Activated CD4-positive, alpha-beta T cell treated with anti-CD3 and anti-CD28 coated beads, Interleukin-2, amount 50 U/mL, for 4 hours (primary cell): ENCODE measurements at regions not wholly inside any gene's neighbourhood (a gene's known extent, or its start where the extent isn't known, plus 50 kb on each side); places are given as distances from the start of the nearest gene placed in this dataset.

Experiments
- DNase-seq, 2 experiments: peaks; one replicate each; pipeline ENCODE4 v3.0.0-alpha.2; 2020

DNA sequence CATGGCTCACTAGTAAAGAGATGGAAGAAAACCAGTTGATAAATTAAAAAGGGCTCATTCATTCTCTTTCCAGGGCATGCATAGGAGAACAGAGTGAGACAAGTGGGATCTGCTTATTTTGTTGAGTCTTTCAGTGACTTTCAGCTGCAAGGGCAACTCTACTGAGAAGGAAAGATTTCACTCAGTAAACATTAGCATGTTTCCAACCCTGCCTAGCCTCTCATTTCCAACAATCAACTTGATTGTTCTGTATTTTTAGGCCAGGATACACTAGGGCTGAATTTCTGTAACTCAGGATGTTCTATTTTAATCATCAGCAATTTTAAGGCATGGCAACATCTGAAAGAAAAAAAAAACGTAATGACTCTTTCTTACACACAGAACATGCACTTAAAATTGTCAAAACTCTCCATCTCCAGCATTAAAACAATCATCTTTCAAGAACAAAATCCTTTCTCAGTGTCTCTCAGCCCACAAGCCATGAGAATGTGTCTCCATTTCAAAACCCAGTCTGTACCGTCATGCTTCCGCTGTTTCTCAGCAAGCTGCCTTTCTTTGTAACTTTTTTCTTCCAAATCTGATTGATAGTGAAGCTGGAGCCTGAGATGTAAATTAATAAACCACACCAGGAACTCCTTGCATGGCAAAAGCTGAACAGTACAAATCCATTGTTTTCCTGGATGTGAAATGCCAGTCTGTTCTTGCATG, 147.2 kb upstream of the KLF14 start:
- DNase-seq = no peak

DNA sequence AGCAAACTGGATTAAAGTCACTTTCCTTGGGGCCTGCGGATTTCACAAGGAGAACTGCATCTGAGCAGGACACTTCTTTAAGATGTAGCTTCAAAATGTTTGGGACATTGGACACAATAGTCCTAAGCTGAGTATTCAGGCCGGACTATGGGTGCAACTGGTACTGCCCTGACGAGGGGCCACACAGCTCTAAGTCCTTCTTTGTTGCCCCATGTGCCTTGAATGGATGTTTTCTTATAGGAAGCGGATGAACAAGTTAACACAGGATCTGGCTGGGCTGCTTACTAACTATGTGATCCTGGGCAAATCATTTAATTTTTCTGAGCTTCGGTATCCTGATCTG, 147.8 kb upstream of the KLF14 start:
- DNase-seq = no peak

DNA sequence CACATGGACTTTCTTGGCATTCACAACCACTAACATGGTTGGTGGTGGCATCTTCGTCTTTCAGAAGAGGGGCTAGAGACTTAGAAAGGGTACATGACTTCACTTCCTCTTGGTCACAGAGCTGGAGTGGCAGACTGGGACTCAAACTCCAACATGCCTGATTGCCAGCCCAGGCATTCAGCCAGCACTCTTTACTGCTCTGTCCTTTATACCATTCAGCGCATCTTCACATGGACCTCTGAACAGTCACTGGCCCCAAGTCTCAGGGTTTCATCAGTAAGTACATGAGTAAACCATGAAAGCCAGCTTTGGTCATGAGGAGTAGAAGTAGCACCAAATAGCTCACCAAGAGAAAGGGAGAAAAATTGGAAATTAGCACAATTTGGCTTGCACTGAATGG, 148.4 kb upstream of the KLF14 start:
- DNase-seq = no peak

DNA sequence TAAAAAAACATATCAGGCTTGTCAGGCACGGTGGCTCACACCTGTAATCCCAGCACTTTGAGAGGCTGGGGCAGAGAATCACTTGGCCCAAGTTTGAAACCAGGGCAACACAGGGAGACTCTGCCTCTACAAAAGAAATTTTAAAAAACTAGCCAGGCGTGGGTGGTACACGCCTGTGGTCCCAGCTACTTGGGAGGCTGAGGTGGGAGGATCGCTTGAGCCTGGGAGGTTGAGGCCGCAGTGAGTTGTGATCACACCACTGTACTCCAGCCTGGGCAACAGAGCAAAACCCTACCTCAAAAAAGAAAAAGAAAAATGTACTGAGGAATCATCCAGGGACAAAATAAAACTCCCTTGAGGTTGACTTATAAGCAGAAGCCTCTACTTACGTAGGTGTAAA, 149.9 kb upstream of the KLF14 start:
- DNase-seq = no peak

DNA sequence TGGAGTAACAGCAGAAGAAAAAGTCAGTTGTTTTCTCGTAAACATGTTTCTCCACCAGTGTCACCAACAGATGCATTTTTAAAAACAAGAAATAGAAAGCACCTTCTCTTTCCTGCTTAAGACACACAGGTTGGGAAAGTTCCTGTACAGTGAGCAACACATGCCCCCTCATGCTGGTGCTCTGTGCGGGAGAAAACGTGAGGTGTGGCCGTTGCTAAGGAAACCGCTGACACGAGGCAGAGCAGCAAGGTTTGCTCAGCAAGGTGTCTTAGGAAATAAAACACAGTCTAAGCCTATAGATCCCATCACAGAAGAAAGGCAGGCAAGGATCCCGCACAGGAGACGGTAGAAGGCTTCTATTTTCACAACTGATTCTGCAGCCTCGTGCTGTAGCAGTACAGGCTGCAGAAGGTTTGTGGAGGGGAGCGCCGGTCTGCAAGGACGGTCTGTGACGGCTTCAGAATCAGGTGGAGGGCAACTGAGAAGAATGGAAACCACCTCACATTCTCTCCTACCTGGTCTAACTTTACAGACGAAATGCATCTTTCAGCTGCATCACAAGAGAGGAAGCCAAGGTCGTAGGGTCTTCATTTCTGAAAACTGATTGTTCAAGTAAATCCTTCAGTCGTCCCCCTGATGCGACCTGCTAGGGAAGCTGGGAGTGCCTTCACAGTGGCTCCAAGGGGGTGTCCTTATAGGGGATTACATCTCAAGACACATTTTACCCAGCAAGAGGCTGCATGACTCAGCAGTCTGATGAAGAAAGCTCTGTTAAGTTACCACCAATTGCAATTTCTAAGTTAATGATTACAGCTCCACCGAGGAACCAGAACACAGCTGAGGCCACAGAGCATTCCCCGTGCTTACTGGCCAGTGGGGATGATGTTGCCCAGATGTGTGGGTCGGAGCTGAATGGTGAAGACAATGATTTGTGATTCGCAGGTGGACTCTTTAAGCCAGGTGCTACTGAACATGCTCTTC, 150.7 kb upstream of the KLF14 start:
- no peak for DNase-seq

DNA sequence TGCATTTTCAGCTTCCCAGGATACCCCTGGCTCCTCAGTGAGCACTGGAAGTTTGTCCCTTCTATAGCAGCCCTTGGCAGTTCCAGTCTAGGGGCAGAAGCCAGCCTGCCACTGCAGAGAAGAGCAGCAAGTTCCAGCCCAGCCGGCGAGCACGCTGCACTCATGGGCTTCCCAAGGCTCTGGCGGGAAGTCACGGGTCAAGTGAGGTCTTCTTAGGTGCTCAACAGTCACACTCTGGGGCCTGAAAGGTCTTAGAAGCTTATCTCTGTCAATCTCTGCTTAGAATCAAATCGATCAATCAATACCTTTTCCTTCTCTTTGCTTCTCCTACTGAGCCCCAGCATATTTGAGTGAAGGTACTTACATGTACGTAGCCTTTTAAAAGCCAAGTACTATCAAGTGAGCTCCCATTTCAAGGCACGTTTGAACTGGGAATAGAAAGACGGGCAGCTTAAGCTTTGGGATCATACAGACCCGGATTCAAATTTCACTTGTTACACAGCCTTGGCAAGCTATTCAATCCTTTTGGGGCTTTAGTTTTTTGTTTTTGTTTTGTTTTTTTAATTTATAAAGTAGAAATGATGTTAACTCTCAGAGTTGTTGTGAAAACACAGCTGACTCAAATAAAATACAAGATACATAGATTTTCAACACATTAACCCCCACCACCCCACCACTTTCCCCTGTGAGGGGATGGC, 152.6 kb upstream of the KLF14 start:
- no peak for DNase-seq

DNA sequence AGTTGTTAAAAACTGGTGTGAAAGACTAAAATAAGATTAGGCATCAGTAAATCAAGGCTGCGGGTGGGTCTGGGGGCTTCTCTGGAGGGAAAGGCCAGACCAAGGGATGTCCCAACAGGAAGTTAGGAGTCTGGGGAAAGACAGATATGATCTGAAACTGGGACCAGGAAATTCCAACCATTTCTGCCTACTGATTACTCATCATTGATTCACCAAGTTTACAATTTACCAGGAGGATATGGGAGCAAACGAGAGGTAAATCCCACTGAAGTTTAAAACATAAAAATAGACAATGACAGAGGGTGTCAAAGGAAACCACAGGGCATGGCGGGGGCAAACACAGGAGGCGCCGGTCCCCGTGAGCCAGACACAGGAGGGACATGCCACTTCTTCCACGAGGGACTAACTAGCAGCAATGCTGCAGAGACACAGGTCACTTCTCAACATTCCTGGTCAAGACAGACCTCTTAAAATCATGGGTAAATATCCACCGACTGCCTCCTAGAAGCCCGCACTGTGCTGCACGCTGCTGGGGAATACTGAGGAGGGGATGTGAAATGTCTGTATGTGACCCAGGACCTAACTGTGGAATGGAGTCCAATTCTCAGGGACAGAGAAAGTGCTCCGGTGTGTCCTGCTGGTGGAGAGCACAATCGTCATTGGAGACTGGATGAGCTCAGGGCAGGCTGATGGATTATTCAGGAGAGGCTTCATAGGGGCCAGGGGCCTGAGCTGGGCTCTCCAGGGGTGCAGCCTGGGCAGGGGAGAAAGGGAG, 153.4 kb upstream of the KLF14 start:
- no peak for DNase-seq

DNA sequence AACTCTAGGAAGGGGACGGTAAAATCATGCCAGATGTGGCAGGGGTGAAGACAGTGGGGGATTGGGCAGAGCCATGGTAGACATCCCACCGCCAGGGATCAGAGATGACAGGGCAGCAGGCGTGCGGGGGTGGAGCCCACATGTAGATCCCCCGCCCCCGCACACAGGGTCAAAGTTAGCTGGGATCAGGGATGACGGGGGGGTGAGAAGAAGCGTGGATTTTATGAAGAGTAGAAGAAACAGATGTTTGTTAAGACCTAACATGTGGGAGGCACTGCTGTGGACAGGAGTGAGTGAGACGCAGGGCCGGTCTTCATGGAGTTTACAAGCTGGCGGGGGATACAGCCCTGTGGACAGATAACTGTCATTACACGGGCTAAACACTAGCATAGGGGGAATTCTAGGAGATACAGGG, 154.0 kb upstream of the KLF14 start:
- no peak for DNase-seq

DNA sequence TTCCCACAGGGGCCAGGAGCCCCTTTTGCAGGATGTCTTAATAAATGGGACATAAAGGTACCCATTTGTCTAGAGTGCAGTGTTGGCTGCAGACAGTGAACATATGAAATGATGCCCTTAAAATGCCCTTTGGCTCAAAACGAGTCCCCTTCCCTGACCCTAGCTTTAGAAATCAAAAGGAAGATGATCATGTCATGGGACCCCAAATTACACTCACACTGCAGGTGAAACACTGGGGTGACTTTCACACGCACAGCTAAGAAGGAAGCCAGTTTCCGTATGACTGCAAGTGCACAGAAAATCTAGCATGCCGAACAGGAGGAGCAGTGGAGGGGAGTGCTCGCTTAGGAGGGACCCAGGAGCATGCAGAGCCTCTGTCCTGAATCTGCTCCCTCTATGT, 154.5 kb upstream of the KLF14 start:
- DNase-seq = no peak

DNA sequence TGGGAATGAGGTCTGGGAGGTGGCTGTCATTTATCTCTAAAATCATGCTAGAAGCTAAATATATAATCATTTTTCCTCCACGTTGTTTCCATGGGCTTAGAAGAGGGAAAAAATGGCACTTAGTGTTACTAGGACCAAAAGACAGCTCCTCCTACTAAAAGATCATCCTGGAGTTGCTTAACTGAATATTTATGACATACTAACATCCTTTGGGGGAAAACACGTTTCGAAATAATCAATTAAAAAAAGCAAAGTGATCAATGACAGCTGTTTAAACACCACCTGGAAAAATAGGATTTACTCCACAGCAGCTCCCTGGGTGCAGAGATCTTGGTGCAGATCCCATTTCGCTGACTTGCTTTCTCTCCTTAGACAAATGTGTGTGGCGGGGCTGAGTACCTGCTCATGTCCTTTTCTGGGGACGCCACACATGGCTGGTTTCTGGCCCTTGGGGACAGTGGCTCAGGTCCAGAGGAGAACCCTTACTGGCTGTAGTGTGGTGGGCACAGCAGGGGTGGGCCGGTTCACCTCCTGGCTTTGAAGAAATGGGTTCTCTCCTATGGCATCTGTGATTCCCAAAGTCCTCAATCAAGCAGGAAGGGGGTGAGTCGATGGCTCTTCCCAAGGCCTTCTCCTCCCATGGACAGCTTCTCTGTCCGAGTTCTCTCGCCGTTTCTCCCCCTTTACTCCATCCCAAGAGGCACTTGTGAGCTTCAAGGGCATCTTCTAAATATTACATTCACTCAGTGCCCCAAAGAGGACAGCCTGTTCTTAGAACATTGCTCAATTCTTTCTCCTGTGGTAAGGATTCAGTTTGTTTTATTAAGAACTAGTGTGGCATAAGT, 156.4 kb upstream of the KLF14 start:
- no peak for DNase-seq

DNA sequence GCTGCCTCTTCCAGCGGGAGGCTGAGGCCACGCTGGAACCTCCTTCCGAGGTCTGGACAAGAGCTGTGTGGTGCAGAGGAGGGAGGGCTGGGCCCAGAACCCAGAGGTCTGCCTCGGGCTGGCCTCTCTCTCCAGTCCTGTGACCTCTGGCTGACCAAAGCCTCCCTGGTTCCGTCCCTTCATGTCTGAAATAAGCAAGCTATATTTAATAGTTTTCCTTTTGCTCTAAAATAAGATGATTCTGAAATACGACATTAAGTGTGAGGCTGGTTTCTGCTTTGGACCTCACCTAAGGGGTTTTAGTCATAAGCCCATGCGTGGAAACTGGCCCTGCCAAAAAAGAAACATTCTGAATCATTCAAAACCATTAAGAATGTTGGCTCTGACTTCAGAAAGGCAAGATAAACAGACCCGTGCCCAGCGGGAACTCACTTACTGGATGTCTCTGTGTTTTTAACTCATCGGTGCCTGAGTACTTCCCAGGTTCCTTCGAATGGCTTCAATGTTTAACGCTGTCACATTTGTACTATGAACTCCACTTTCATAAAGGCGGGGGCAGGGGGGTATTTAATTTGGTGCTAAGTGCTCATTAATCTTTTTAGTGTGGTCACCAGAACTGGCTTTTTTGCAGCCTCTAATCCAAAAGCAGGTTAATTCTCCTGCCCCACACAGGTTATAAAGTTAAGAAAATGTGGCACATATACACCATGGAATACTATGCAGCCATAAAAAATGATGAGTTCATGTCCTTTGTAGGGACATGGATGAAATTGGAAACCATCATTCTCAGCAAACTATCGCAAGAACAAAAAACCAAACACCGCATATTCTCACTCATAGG, 157.5 kb upstream of the KLF14 start:
- no peak for DNase-seq

DNA sequence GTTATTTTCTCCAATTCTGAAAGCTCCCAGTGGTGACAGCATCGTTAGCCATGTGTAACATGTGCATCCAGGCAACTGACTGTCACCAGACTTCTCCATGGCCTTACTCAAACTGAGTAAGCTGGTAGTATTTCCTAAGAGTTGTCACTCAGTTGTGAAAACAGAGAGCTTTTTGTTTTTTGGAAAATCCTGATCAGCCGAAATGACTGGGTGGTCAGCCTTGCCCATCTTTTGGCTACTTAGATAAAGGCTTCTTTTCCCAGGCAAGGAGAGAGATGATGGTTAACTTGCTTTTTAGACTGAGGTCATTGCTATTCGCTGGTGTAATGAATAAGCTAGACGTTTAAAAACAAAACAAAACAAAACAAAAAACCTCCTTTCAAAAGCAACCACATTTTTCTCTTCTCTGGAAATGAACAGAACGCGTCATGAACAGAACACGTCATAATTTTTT, 159.5 kb upstream of the KLF14 start:
- no peak for DNase-seq

DNA sequence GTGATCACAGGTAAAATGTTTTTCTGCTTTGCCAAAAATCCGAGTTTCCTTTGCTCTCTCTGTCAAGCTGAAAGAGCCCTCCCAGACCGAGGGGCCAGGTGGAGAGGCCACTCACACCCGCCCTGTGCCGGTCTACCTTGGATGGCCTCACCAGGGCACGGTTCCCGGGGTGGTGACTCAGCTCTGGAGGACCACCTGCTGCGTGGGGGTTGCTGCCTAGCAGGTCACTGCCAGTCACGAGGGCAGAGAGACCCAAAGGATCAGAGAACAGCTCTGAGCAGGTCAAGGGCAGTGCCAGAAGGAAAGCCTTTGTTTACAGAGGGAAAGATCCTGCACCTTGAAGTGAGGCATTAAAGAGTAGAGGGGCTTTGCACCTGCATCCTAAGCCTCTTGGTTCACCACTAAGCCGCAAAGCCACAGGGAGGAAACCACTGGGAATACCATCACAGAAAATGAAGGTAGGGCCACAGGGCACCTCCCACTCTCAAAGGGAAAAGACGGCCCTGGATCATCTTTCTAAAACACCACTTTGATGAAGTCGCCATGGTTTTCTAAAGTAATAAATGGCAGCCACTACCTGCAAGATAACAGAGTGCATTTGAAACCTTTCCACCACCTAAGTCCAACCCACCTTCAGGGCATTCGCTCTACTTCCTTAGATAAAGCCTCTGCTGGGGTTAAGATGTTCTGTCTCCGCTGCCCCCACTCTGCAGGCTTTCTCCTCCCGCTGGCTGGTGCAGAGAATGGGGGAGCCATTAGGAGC, 160.3 kb upstream of the KLF14 start:
- no peak for DNase-seq

DNA sequence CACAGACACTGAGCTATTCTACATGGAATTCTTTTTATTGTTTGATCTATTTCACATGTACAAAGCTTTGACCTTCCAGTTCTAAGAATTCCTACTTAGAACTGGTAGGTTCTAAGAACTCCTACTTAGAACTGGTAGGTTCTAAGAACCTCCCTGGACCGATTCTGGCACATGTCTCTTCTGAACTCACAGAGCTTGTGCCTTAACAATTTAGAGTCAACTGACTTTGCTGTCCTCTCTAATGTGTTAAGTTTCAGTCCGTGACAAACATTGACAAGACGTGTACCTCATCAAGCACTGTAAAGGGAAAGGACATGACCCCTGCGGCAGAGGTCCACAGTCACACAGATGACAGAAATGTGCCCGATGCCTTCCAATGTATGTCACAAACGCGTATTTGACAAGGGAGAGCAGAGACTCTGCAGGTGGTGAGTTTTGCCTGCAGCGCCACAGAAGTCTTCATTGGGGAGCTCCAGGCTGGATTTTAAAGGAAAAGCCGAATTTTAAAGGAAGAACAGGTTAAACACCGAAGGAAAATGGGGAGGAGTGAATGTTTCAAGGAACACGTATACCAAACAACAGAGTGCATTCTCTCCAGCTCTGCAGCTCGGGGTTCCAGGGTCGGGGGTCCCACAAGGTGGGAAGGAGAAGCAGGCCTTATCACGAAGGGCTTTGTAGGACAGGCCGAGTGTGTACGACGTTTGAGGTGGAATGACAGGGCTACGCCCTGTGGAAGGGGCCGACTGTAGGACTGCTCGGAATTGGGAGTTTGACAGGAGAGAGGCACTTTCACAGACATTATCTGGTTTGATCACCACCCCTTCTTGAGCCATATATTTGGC, 161.1 kb upstream of the KLF14 start:
- DNase-seq = no peak

DNA sequence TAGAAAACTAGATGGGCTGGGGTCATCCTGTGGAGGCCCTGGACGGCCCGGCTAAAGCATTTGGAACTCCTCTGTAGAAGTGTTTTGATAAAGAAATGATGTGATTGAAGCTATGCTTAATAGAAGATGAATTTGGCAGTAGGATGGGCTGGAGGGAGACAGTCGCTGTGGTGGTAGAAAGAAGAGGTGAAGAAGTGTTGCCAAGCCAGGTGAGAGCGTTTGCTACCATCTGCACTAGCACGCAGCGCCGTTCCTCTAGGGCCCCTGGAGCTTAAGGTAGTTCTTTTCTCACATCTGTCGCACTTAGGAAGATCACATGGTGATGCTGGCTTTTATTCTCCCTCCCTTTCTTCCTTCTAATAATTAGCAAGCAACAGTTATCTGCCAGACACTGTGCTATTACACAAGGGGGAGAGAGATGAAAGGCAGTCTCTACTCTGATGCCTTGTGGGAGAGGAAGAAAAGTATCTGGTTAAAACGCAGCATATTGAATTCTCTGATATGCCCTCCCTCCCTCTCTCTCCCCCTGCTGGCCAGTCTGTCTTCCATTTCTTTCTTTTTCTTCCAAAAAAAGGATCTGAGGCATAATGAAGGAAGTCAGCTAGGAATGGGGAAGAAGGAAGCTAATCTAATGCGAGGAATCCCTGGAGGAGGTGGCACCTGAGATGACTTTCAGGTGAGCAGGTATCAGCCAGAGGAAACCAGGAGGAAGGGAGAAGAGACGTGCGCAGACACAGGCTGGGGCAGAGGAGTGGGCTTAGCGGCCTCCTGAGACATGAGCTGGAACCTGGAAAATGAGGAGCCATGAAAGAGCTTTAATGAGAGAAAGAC, 162.3 kb upstream of the KLF14 start:
- no peak for DNase-seq

DNA sequence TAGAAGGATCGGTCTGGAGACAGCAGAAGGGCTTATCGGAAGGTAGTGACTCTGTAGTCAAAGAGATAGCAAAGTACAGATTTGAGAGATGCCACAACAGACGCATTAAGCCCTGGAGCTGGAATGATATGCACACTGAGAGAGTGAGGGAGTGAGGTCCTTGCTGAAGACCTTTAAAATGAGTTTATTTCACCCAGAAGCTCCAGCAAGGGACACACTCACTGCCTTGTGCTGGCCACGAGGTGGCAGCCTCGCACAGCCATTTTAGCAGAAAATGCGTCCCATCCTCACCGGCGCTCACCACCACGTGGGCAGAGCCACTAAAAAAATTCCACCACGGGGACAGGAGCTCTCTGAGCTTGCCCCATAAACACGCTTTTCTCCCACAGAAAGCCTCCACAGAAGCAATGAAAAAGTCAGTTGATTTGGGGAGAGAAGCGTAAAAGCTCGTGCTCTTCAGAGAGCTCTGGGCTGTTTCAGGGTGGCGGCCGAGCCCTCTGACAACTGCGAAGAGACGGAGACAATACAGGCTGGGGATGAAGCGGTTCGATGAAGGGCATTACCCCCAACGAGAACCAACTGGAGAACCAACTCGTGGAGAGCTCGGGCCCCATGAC, 163.0 kb upstream of the KLF14 start:
- DNase-seq = peak; percentile 72 to 77

DNA sequence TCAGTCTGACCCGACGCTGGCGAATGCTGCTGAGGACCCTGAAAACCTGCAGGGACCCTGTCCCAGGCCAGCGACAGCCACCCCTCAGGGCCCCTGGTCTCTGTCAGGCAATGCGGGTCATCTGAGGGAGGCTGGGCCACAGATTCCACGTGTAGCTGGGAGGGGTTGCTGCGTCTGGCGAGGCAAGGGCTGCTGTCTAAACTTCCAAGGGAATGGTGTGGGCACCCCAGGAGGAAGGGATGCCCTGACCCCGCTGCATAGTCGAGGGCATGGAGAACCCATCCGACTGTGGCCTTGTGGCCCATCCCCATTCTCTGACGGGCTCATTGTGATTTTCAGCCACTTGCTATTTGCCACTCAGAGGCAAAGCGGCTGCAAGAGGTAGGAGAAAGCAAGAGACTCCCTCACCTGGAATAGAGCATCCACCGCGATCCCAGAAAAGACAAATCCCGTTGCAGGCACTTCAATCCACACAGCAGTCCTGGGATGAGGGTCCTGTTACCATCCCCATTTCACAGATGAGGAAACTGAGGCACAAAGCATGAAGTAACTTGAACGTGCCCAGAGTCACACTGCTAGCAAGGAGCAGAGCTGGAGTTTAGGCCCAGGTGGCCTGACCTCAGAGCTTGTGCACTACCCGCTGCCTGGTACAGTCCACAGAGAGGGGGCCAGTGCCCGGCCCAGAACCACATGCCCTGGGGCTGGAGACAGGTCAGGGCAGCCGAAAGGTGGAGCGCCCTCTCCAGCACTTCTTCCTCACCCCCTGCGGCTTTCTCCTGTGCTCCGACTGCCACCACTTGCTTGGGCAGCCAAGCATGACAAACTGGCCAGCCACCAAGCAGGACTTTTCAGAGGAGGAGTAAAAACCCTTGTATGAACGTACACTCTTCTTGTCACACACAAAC, 163.8 kb upstream of the KLF14 start:
- DNase-seq = no peak
